ENCODE measurements at regions not wholly inside any gene's neighbourhood (a gene's known extent, or its start where the extent isn't known, plus 50 kb on each side); places are given as distances from the start of the nearest gene placed in this dataset.
"Not testable (repeated sequence)": the region's sequence is repeated elsewhere in the genome, so short reads cannot be mapped to it uniquely, and the experiment has no call there.

DNA sequence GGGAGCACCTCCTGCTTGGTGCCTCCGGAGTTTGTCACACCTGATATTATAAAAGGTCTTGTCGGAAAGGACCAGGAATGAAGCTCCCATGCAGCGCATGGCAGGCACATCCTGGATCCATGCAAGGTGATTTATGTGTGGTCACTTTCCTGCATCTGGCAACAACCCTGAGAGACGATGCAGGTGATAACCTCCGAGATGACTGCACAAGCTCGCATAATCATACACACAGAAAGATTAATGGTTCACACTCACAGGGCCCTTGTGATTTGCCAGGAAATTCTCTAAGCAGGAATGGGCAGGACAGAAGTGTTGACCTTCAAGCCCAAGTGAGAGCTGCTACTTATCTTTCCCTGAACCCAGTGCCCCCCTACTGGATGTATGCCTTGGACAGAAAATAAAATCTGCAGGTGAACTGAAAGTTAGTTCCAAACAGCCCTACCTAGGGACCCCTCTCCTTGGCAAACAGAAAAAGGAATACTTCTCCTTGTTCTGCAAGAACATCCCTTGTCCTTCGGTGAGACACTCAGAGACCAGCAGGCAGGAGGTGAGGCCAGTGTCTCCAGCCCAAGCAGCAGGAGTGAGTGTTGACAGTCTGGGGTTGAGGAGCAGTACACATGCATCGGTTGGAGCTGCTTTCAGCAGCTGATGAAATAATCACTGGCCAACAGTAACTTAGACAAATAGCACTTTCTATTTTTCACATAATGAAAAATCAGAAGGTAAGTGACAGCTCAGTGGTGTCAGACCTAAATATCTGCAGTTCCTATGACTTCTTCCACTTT, 619.4 kb upstream of the B3GAT1 start:
- Mint-ChIP-seq H3K27ac (no peak overlapping the region), H3K36me3 (ENCODE audit: low read depth) (no peaks in the 10 kb centered on the region), H3K27me3 (peaks cover 42% of the 10 kb centered on the region), H3K4me3 (no peak overlapping the region), H3K9me3 (peaks cover 2% of the 10 kb centered on the region), H3K4me1 (ENCODE audit: low read depth) (no peaks in the 10 kb centered on the region)
- DNase-seq: no peak

DNA sequence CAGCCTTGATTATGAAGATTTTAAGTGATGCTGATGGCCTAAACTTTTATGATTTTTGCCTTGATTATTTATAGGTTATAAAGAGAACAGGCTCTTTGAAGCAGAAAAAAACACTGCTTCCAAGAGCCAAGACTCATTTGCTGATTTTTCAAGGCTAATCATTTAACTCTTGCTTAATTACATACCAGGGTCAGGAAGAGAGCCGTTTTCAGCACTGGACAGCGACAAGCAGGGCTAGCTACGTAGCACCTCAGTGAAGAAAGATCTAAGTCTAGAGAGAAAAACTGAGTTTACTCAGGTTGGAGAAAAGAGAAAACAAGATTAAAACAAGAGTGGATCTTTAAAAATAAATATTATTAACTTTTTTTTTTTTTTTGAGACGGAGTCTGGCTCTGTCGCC, 615.4 kb upstream of the B3GAT1 start:
- peaks cover 31% of the 10 kb centered on the region for H3K27me3 Mint-ChIP-seq
- no peak for DNase-seq
- no peak overlapping the region for H3K27ac Mint-ChIP-seq
- H3K4me1 Mint-ChIP-seq (ENCODE audit: low read depth): no peaks in the 10 kb centered on the region
- no peak overlapping the region for H3K4me3 Mint-ChIP-seq
- H3K36me3 Mint-ChIP-seq (ENCODE audit: low read depth): no peaks in the 10 kb centered on the region
- peaks cover 2% of the 10 kb centered on the region for H3K9me3 Mint-ChIP-seq

- no peak overlapping the region for H3K4me3 Mint-ChIP-seq
- H3K27me3 Mint-ChIP-seq: peaks cover 24% of the 10 kb centered on the region
- H3K9me3 Mint-ChIP-seq: peaks cover 2% of the 10 kb centered on the region
- no peaks in the 10 kb centered on the region for H3K4me1 Mint-ChIP-seq (ENCODE audit: low read depth)
- no peak overlapping the region for H3K27ac Mint-ChIP-seq
- H3K36me3 Mint-ChIP-seq (ENCODE audit: low read depth): no peaks in the 10 kb centered on the region
- DNase-seq: no peak
Observed at GRCh38 chr11:135023499-135023898, 611.5 kb upstream of the B3GAT1 start.

- Mint-ChIP-seq H3K27ac (no peak overlapping the region), H3K4me3 (no peak overlapping the region), H3K4me1 (ENCODE audit: low read depth) (no peaks in the 10 kb centered on the region), H3K9me3 (peaks cover 1% of the 10 kb centered on the region), H3K27me3 (peaks cover 24% of the 10 kb centered on the region), H3K36me3 (ENCODE audit: low read depth) (no peaks in the 10 kb centered on the region)
- no peak for DNase-seq
Observed at GRCh38 chr11:135022454-135022853, 610.4 kb upstream of the B3GAT1 start.

DNA sequence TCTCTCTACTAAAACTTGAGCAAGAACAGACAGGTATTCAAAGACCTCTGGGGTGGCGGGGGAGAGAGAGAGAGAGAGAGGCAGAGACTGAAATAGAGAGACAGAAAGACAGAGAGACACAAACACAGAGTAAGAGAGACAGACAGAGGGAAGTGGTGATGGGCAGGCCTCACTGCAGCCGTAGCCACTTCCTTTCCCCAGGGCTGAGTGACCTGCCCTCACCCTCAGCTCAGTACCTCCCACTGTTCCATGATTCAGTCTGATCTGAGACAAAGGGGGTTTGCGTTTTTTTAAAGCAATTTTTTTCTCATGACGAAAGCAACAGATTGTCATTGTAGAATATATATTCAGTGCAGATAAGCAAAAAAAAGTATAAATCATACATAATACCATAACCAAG, 607.9 kb upstream of the B3GAT1 start:
- Mint-ChIP-seq H3K9me3 (no peaks in the 10 kb centered on the region), H3K36me3 (ENCODE audit: low read depth) (no peaks in the 10 kb centered on the region), H3K27me3 (peaks cover 30% of the 10 kb centered on the region), H3K27ac (no peak overlapping the region), H3K4me1 (ENCODE audit: low read depth) (no peaks in the 10 kb centered on the region), H3K4me3 (no peak overlapping the region)
- no peak for DNase-seq

- H3K9me3 Mint-ChIP-seq: no peaks in the 10 kb centered on the region
- H3K27me3 Mint-ChIP-seq: peaks cover 35% of the 10 kb centered on the region
- H3K4me3 Mint-ChIP-seq: no peak overlapping the region
- H3K4me1 Mint-ChIP-seq (ENCODE audit: low read depth): no peaks in the 10 kb centered on the region
- H3K36me3 Mint-ChIP-seq (ENCODE audit: low read depth): no peaks in the 10 kb centered on the region
- H3K27ac Mint-ChIP-seq: no peak overlapping the region
- DNase-seq: no peak
Observed at GRCh38 chr11:135019343-135019871, 607.4 kb upstream of the B3GAT1 start.

DNA sequence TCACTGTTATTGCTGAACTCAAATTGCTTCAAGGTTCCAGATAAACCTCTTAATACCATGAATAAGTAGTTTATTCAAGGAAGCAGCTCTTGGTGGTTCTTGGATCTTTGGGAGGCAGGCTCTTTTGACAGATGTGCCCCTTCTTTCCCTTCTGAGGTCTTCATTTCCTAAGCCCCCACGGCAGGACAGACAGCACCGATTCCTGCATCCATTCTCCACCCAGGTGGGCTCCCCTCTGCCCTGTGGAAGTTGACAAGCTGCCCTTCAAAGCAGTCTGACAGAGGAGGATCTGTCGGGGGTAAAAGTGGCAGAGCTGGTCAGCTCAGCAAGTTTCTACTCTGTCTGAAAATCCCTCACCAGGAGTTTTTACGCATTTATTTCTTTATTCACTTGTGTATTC, 605.3 kb upstream of the B3GAT1 start:
- Mint-ChIP-seq H3K4me3 (no peak overlapping the region), H3K9me3 (no peaks in the 10 kb centered on the region), H3K27me3 (peaks cover 56% of the 10 kb centered on the region), H3K27ac (no peak overlapping the region), H3K4me1 (ENCODE audit: low read depth) (no peaks in the 10 kb centered on the region), H3K36me3 (ENCODE audit: low read depth) (no peaks in the 10 kb centered on the region)
- no peak for DNase-seq

DNA sequence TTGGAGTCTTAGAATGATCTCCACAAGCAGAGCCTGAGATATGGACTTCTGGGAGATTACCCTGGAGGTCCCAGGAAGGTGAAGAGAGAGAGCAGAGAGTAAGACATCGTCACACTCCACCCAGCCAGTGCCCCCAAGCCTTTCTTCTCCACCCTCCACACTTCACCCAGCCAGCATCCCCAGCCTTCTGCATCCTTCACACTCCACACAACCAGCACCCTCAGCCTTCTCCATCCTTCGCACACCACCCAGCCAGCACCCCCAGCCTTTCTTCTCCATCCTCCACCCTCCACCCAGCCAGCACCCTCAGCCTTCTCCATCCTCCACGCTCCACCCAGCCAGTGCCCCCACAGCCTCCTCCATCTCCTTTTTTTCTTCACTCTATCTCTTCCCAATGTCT, 603.9 kb upstream of the B3GAT1 start:
- Mint-ChIP-seq H3K4me3 (no peak overlapping the region), H3K36me3 (ENCODE audit: low read depth) (no peaks in the 10 kb centered on the region), H3K27me3 (peaks cover 56% of the 10 kb centered on the region), H3K9me3 (peaks cover 2% of the 10 kb centered on the region), H3K4me1 (ENCODE audit: low read depth) (no peaks in the 10 kb centered on the region), H3K27ac (no peak overlapping the region)
- DNase-seq: no peak

DNA sequence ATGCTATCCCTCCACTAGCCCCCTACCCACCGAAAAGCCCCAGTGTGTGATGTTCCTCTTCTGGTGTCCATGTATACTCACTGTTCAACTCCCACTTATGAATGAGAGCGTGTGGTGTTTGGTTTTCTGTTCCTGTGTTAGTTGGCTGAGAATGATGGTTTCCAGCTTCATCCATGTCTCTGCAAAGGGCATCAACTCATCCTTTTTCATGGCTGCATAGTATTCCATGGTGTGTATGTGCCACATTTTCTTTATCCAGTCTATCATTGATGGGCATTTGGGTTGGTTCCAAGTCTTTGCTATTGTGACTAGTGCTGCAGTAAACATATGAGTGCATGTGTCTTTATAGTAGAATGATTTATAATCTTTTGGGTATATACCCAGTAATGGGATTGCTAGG, 599.3 kb upstream of the B3GAT1 start:
- not testable (repeated sequence) for H3K4me1 Mint-ChIP-seq (ENCODE audit: low read depth); H3K9me3 Mint-ChIP-seq; DNase-seq; H3K36me3 Mint-ChIP-seq (ENCODE audit: low read depth); H3K4me3 Mint-ChIP-seq; H3K27ac Mint-ChIP-seq
- peaks cover 45% of the 10 kb centered on the region for H3K27me3 Mint-ChIP-seq

- H3K27me3 Mint-ChIP-seq: peaks cover 32% of the 10 kb centered on the region
- no peak for DNase-seq
- no peaks in the 10 kb centered on the region for H3K36me3 Mint-ChIP-seq (ENCODE audit: low read depth)
- peaks cover 2% of the 10 kb centered on the region for H3K9me3 Mint-ChIP-seq
- no peaks in the 10 kb centered on the region for H3K4me1 Mint-ChIP-seq (ENCODE audit: low read depth)
- H3K27ac Mint-ChIP-seq: no peak overlapping the region
- H3K4me3 Mint-ChIP-seq: no peak overlapping the region
Observed at GRCh38 chr11:135009125-135009524, 597.1 kb upstream of the B3GAT1 start.

- H3K4me1 Mint-ChIP-seq (ENCODE audit: low read depth): no peaks in the 10 kb centered on the region
- DNase-seq: no peak
- H3K36me3 Mint-ChIP-seq (ENCODE audit: low read depth): no peaks in the 10 kb centered on the region
- peaks cover 2% of the 10 kb centered on the region for H3K9me3 Mint-ChIP-seq
- H3K4me3 Mint-ChIP-seq: no peak overlapping the region
- H3K27ac Mint-ChIP-seq: no peak overlapping the region
- H3K27me3 Mint-ChIP-seq: peaks cover 25% of the 10 kb centered on the region
Observed at GRCh38 chr11:135008412-135008811, 596.4 kb upstream of the B3GAT1 start.

- Mint-ChIP-seq H3K4me3 (no peak overlapping the region), H3K4me1 (ENCODE audit: low read depth) (no peaks in the 10 kb centered on the region), H3K27ac (no peak overlapping the region), H3K9me3 (peaks cover 2% of the 10 kb centered on the region), H3K36me3 (ENCODE audit: low read depth) (no peaks in the 10 kb centered on the region), H3K27me3 (peaks cover 21% of the 10 kb centered on the region)
- no peak for DNase-seq
Observed at GRCh38 chr11:135008001-135008405, 596.0 kb upstream of the B3GAT1 start.

DNA sequence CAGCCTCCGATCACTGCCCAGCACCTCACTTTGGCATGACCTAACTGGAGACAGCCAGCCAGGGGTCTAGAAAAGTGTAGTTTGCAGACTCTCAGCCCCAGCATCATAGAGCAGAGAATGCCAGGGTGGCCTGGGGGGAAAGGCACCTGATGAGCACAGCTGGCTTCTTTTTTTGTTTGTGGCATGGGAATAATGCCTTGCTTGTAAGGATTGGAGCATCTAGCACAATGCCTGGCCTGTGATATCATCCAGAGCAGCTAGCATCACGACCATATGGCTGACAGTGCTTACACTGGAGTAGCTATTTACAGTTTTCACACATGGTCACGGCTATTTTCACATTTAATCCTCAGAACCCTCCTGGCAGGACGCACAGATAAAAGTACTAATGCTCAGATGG, 594.8 kb upstream of the B3GAT1 start:
- Mint-ChIP-seq H3K36me3 (ENCODE audit: low read depth) (no peaks in the 10 kb centered on the region), H3K27ac (no peak overlapping the region), H3K27me3 (peaks cover 11% of the 10 kb centered on the region), H3K4me1 (ENCODE audit: low read depth) (no peaks in the 10 kb centered on the region), H3K4me3 (no peak overlapping the region), H3K9me3 (peaks cover 2% of the 10 kb centered on the region)
- no peak for DNase-seq

- no peaks in the 10 kb centered on the region for H3K36me3 Mint-ChIP-seq (ENCODE audit: low read depth)
- DNase-seq: no peak
- no peak overlapping the region for H3K4me3 Mint-ChIP-seq
- no peaks in the 10 kb centered on the region for H3K9me3 Mint-ChIP-seq
- peaks cover 18% of the 10 kb centered on the region for H3K27me3 Mint-ChIP-seq
- H3K27ac Mint-ChIP-seq: no peak overlapping the region
- no peaks in the 10 kb centered on the region for H3K4me1 Mint-ChIP-seq (ENCODE audit: low read depth)
Observed at GRCh38 chr11:135004495-135004894, 592.5 kb upstream of the B3GAT1 start.

GRCh38 chr11:135002236-135002635, 590.2 kb upstream of the B3GAT1 start:
- H3K36me3 Mint-ChIP-seq (ENCODE audit: low read depth): no peaks in the 10 kb centered on the region
- H3K27me3 Mint-ChIP-seq: peaks cover 26% of the 10 kb centered on the region
- no peak for DNase-seq
- no peaks in the 10 kb centered on the region for H3K9me3 Mint-ChIP-seq
- no peak overlapping the region for H3K4me3 Mint-ChIP-seq
- H3K27ac Mint-ChIP-seq: no peak overlapping the region
- H3K4me1 Mint-ChIP-seq (ENCODE audit: low read depth): no peaks in the 10 kb centered on the region

Measured in activated T-cell treated with anti-CD3 and anti-CD28 coated beads, Interleukin-2, amount 50 U/mL, for 24 hours (primary cell).